WI38 (cell line): ENCODE measurements at regions not wholly inside any gene's neighbourhood (a gene's known extent, or its start where the extent isn't known, plus 50 kb on each side); places are given as distances from the start of the nearest gene placed in this dataset.
"Not testable (repeated sequence)": the region's sequence is repeated elsewhere in the genome, so short reads cannot be mapped to it uniquely, and the experiment has no call there.

Experiments used
- H3K4me3 ChIP-seq: 2 replicates; pipeline ENCODE4 v1.5.1; 2011; ENCODE audit warnings: low read depth, mild to moderate bottlenecking, control low read depth, low read length
- TF ChIP-seq, protein P1 (sequence below): IDR thresholded peaks from 2 replicates; pipeline ENCODE4 v1.5.1; 2012; ENCODE audit warnings: low read depth, mild to moderate bottlenecking, control low read depth, low read length

- H3K4me3 ChIP-seq = no peak overlapping the region
- TF ChIP-seq, protein P1, sequence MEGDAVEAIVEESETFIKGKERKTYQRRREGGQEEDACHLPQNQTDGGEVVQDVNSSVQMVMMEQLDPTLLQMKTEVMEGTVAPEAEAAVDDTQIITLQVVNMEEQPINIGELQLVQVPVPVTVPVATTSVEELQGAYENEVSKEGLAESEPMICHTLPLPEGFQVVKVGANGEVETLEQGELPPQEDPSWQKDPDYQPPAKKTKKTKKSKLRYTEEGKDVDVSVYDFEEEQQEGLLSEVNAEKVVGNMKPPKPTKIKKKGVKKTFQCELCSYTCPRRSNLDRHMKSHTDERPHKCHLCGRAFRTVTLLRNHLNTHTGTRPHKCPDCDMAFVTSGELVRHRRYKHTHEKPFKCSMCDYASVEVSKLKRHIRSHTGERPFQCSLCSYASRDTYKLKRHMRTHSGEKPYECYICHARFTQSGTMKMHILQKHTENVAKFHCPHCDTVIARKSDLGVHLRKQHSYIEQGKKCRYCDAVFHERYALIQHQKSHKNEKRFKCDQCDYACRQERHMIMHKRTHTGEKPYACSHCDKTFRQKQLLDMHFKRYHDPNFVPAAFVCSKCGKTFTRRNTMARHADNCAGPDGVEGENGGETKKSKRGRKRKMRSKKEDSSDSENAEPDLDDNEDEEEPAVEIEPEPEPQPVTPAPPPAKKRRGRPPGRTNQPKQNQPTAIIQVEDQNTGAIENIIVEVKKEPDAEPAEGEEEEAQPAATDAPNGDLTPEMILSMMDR = no peak
These were observed 487.0 kb upstream of the PTCHD4 start for GRCh38 chr6:48597951-48598350.

DNA sequence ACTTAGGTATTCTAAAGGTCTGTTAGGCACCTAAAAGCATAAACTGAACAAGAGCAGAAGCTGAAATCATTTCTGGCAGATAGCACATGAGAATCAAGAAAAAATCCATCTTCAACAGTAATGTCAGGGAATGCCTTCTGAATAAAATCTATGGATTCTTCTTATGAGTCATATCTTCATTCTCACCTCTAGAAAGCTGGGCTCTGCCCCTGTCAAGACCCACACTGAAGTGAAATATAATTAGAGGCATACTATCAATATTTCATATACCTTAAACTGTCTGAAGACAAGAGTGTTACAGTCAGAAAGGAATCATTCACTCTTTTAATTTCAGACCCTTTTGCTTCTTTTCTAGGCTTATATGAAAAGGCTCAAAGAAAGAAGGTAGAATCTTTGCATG, 485.8 kb upstream of the PTCHD4 start:
- no peak overlapping the region for H3K4me3 ChIP-seq
- TF ChIP-seq, protein P1 = no peak

GRCh38 chr6:48591158-48591557, 480.2 kb upstream of the PTCHD4 start:
- not testable (repeated sequence) for H3K4me3 ChIP-seq

- TF ChIP-seq, protein P1 = no peak
- no peak overlapping the region for H3K4me3 ChIP-seq
These were observed 473.8 kb upstream of the PTCHD4 start for GRCh38 chr6:48584846-48585245.

GRCh38 chr6:48570656-48571055, 459.7 kb upstream of the PTCHD4 start:
- no peak overlapping the region for H3K4me3 ChIP-seq
- TF ChIP-seq, protein P1 = no peak

GRCh38 chr6:48568856-48569255, 457.9 kb upstream of the PTCHD4 start:
- H3K4me3 ChIP-seq = no peak overlapping the region
- TF ChIP-seq, protein P1 = no peak

GRCh38 chr6:48567016-48567415, 456.0 kb upstream of the PTCHD4 start:
- TF ChIP-seq, protein P1 = no peak
- no peak overlapping the region for H3K4me3 ChIP-seq

DNA sequence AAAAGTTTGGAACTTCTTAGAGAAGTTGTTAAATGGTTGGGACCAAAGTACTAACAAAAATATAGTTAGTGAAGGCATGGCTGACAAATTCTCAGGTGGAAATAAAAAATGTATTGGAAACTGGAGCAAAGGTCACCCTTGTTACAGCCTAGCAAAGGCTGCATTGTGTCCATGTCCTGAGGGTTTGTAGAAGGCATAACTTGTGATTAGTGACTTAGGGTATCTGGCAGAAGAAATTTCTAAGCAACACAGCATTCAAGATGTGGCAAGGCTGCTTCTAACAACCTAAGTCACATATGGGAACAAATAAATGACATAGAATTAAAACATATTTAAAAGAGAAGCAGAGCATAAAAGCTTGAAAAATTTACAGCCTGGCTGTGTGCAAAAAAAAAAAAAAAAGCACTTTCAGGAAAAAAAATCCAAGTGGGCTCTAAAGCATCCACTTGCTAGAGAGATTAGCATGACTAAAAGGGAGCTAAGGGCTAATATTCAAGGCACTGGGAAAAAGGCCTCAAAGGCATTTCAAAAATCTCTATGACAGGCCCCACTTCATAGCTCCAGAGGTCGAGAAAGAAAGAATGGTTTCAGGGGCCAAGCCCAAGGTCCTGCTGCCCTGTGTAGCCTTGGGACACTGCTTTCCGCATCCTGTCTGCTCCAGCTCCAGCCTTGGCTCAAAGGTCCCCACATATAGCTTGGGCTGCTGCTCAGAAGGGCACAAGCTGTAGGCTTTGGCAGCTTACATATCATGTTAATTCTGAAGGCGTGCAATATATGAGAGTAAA, 453.2 kb upstream of the PTCHD4 start:
- H3K4me3 ChIP-seq = no peak overlapping the region
- TF ChIP-seq, protein P1 = no peak
